Activated CD4-positive, alpha-beta T cell treated with anti-CD3 and anti-CD28 coated beads, Interleukin-2, amount 50 U/mL, for 16 hours (primary cell): ENCODE measurements at regions not wholly inside any gene's neighbourhood (a gene's known extent, or its start where the extent isn't known, plus 50 kb on each side); places are given as distances from the start of the nearest gene placed in this dataset.
A peak's percentile ranks its signal among the peaks of the same experiment; 100 is the strongest.
"Not testable (repeated sequence)": the region's sequence is repeated elsewhere in the genome, so short reads cannot be mapped to it uniquely, and the experiment has no call there.

Source experiments
- DNase-seq: peaks from one replicate; pipeline ENCODE4 v3.0.0-alpha.2; 2020

DNA sequence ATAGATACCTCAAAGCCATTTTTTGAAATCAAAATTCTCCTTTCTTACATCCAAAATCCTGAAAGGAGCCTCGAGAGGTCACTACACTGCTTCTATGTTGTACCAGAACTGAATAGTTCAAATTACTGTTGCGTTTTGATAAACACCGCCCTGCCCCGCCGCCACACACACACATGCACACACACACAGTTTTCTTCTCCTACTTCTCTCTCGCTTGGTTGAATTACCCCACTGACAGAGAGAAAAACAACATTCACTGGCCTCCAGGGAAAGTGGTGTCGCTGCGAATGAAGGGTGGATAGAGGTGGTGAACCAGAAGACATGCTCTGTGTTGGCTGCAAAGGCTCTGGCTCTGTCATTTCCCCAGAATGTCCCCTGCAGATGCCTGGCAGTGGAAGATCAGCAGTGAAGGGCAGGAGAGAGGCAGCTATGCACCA lies 183.4 kb upstream of the RFC3 start:
- DNase-seq, result no peak

DNA sequence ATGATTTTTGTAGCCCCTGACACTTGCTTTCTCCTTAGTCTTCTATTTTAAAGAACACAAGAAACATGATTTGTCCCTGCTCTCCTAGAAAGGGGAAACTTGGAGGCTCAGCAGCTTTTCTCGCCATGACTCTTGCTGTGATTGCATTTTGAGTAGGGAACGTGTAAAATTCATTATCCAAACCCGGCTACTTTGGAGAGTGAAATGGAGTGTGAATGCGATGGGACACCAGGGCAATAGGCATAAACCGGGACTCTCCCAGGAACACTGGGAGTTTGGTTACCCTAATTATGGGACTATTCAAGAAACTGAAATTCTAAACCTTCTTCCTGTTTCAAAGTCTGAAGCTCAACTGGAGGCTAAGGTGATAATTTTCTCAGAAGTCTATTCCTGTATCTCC lies 181.7 kb upstream of the RFC3 start:
- DNase-seq, result no peak

GRCh38 chr13:33636955-33637670 lies 180.8 kb upstream of the RFC3 start:
- DNase-seq, result no peak

- no peak for DNase-seq
Measured at GRCh38 chr13:33637978-33638743, 179.8 kb upstream of the RFC3 start.

- DNase-seq, result no peak
Measured at GRCh38 chr13:33639158-33639557, 178.8 kb upstream of the RFC3 start.

DNA sequence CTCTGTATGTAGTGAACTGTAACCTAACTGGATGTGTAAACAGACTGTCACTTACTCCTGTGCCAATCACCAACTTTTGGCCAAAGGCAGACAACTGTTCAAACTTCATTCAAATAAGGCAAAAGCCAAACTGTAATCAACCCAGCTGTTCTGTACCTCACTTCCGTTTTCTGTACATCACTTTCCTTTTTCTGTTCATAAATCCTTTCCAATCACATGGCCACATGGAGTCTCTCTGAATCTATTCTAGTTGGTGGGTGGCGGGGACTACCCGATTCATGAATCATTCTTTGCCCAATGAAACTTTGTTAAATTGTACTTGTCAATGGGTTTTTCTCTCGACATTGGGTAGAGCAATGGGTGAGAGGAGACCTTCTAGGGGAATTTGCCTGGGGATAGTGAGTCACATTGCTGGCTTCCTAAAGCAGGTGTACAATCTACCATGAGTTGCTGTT lies 178.3 kb upstream of the RFC3 start:
- DNase-seq, result peak; percentile 52

DNA sequence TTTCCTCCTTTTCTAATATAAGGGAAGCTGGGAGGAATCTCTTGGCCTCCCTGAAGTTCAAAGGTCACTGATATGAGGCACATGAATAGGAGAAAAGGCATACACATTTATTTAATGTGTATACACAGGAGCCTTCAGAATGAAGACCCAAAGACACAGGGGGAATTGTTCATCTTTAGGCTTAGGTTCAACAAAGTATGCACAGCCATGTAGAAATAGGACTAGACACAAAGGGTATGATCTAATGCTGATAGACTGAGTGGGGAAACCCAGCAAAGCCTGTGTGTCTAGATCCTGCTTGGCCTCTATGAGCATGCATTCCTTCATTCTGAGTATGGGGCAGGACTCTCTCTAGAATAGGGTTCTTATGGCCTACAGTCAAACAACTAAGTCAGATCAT lies 177.1 kb upstream of the RFC3 start:
- DNase-seq, result no peak

DNA sequence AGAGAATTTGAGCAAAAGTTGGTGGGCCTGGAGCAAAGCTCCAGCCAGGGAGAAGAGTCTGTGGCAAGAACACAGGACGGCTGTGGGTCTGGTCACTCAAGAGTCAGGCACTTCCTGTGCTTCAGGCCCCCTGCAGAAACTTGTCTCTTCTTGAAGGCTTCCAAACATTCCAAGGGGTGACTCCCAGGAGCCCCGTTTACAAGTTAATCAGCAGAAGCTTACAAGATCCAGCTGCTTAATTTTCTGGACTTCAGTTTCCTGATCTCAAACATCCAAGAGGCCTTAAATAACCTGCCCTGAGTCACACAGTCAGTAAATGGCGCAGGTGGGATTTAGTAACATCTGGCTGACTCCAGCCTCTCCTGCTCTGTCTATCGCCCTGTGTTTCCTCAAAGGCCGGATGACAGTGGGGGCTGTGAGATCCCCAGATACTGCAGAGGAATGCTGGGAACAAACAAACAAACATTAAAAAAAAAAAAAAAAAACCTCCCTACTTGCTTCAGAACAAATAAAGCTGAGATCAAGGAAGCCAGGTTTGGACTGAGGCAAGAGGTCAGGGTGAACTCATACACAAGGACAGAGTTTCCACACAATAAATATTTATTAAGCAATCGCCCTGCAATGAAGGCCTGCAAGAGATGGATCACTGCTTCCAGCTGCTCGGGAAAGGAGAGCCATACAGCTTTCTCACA lies 175.4 kb upstream of the RFC3 start:
- DNase-seq, result no peak

DNA sequence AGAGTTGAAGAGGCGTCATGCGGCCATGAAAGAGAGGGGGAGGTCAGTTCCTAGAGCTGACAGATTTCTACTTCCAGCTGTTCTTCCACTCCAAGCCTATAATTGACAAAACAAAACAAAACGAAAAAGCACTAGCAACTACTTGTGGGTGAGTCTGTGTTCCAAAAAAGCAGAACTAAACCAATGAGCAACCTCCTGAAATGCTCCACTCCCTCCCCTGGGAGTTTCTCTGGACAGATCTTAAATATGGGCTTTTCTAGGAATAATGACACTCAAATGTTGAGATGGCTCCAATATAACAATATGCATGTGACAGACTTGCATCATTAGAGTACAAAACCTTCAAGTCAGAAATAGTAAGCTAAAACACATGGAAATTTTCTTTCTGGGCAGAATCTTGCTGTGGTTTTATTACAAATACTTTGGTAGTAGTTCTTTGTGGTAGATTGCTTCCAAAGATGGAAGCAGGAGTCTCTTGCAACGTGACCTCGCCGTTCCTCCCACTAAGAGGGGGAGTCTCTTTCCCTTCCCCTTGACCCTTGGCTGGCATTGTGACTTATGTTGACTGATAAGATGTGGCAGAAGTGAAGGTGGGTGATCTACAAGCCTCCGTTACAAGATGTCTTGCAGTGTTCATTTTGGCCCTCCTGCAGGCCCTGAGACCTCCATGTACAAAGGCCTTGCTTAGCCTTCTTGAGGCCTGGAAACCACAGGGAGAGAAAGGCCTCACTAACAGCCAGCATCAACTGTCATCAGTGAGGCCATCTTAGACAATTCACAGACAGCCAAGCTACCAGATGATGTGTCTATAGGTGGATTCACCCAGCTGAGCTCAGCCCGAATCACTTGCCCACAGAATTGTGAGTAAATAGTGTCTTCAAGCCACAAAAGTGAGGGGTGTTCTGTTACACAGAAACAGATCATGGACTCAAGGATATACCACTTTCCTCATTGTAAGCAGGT lies 173.1 kb upstream of the RFC3 start:
- DNase-seq, result no peak

DNA sequence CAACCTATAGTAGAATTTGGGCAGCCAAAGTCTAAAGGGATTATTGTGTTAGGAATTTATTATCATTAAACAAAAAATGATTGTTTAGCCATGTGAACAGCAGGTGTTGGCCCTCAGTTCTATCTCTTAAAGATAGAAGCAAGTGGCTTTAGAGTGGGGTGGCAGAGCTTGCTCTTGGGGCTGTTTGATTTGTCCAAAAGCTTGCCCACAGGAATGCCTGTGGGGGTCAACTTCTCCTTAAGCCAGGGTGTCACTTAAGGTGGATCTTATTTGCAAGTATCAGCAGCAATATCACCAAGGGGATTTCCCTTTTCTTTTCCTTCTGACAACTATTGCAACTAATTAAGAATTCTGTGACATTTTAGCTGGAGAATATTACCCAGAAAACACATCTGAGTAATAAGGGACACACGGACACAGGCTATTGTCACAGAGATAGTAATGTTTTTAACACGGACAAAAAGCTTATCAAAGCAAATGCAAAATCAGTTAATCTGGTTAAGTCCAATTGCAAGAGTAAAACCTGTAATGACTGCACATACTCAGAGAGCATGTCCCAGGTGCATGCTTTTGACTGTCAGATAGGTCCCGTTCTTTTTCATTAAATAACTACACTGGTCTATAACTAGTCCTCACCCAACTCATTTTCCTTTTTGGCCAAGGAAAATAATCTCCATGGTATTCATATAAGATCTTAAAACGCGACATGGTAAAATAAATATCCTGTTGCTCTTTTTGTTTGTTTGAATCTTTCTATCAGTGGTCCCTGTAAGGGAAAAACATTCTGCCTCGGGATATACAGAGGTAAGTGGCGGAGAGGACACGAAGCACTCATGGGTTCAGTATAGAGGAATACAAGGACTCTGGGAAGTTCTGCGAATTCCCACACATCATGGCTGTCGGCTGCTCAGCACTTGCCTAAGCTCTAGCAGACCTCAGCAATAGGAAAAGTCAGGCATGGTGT lies 172.1 kb upstream of the RFC3 start:
- no peak for DNase-seq

GRCh38 chr13:33649212-33649878 lies 168.6 kb upstream of the RFC3 start:
- DNase-seq, result no peak

DNA sequence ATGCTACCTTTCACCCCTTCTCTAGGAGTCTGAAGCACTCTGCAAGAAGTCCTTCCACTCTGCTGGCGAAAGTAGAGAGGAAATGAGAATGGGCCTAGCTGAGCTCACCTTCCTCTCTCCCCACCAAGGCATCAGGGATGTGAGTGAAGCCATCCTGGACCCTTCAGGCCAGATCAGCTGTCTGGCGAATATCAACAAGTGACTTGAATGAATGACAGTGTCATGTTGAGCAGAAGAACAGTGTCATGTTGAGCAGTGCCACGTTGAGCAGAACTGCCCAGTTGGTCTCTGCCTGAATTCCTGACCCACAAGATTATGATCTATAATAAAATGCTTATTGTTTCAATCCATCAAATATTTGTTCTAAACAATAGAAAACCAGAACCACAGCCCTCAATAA lies 166.2 kb upstream of the RFC3 start:
- DNase-seq, result no peak

- no peak for DNase-seq
Measured at GRCh38 chr13:33657274-33657673, 160.7 kb upstream of the RFC3 start.

- no peak for DNase-seq
Measured at GRCh38 chr13:33659466-33659865, 158.5 kb upstream of the RFC3 start.

GRCh38 chr13:33659894-33660293 lies 158.1 kb upstream of the RFC3 start:
- DNase-seq, result no peak

GRCh38 chr13:33662392-33662791 lies 155.6 kb upstream of the RFC3 start:
- DNase-seq, result no peak

GRCh38 chr13:33665626-33666175 lies 152.2 kb upstream of the RFC3 start:
- DNase-seq, result no peak

DNA sequence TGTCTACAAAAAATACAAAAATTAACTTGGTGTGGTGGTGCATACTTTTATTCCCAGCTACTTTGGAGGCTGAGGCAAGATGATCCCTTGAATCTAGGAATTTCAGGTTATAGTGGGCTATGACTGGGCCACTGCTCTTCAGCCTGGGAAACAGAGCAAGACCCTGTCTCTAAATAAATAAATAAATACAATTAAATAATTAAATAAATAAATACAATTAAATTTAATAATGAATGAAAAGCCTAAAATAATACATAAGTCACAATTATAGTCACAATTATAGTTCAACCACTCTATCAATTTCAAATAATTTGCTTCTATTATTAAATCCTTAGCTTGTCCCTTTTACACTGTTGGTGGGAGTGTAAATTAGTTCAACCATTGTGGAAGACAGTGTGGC lies 146.4 kb upstream of the RFC3 start:
- no peak for DNase-seq

DNA sequence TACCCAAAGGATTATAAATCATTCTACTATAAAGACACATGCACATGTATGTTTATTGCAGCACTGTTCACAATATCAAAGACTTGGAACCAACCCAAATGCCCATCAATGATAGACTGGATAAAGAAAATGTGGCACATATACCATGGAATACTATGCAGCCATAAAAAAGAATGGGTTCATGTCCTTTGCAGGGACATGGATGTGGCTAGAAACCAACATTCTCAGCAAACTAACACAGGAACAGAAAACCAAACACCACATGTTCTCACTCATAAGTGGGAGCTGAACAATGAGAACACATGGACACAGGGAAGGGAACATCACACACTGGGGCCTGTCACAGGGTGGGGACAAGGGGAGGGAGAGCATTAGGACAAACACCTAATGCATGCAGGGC lies 145.9 kb upstream of the RFC3 start:
- not testable (repeated sequence) for DNase-seq
